ENCODE measurements at regions not wholly inside any gene's neighbourhood (a gene's known extent, or its start where the extent isn't known, plus 50 kb on each side); places are given as distances from the start of the nearest gene placed in this dataset.

- H3K4me3 ChIP-seq = peak overlapping the region; percentile 84
- no peaks in the 10 kb centered on the region for H3K36me3 ChIP-seq (ENCODE audit: insufficient read depth, low read length)
- no peaks in the 10 kb centered on the region for H3K9me3 ChIP-seq (ENCODE audit: low read depth, low read length)
- TF ChIP-seq POLR2AphosphoS5 (IDR thresholded peaks at IDR 0.05; ENCODE audit: borderline replicate concordance, low read depth, low read length) (no peak), EZH2 (IDR thresholded peaks at IDR 0.05) (peak; percentile 84)
- H3K27ac ChIP-seq = no peak overlapping the region
- DNase-seq (ENCODE audit: low read depth, low spot score) = no peak
- peak overlapping the region; percentile 65 for H3K9ac ChIP-seq (ENCODE audit: insufficient read length)
Observed at GRCh38 chr1:218164930-218165700, 120.0 kb upstream of the RRP15 start.

GRCh38 chr1:218165701-218166114 is 119.4 kb upstream of the RRP15 start:
- H3K4me3 ChIP-seq = peak overlapping the region; percentile 84
- peak overlapping the region; percentile 65 for H3K9ac ChIP-seq (ENCODE audit: insufficient read length)
- no peak overlapping the region for H3K27ac ChIP-seq
- H3K9me3 ChIP-seq (ENCODE audit: low read depth, low read length) = no peaks in the 10 kb centered on the region
- no peaks in the 10 kb centered on the region for H3K36me3 ChIP-seq (ENCODE audit: insufficient read depth, low read length)
- no peak for DNase-seq (ENCODE audit: low read depth, low spot score)
- TF ChIP-seq EZH2 (IDR thresholded peaks at IDR 0.05) (no peak), FOXP2 (optimal IDR thresholded peaks at IDR 0.05; ENCODE audit: control extremely low read depth, extremely low read length, insufficient read depth) (no peak), POLR2AphosphoS5 (IDR thresholded peaks at IDR 0.05; ENCODE audit: borderline replicate concordance, low read depth, low read length) (no peak)

GRCh38 chr1:218166268-218166945 is 118.7 kb upstream of the RRP15 start:
- TF ChIP-seq EZH2 (IDR thresholded peaks at IDR 0.05) = no peak
- no peak for TF ChIP-seq POLR2AphosphoS5 (IDR thresholded peaks at IDR 0.05; ENCODE audit: borderline replicate concordance, low read depth, low read length)
- no peak for TF ChIP-seq FOXP2 (optimal IDR thresholded peaks at IDR 0.05; ENCODE audit: control extremely low read depth, extremely low read length, insufficient read depth)
- Histone ChIP-seq H3K9me3 (ENCODE audit: low read depth, low read length) (no peaks in the 10 kb centered on the region), H3K9ac (ENCODE audit: insufficient read length) (no peak overlapping the region), H3K4me3 (peak overlapping the region; percentile 84), H3K36me3 (ENCODE audit: insufficient read depth, low read length) (no peaks in the 10 kb centered on the region), H3K27ac (no peak overlapping the region)
- DNase-seq (ENCODE audit: low read depth, low spot score) = no peak

GRCh38 chr1:218171302-218171893 is 113.7 kb upstream of the RRP15 start:
- H3K9ac ChIP-seq (ENCODE audit: insufficient read length) = no peak overlapping the region
- no peaks in the 10 kb centered on the region for H3K36me3 ChIP-seq (ENCODE audit: insufficient read depth, low read length)
- H3K9me3 ChIP-seq (ENCODE audit: low read depth, low read length) = no peaks in the 10 kb centered on the region
- DNase-seq (ENCODE audit: low read depth, low spot score) = peak; percentile 39
- no peak overlapping the region for H3K27ac ChIP-seq
- TF ChIP-seq POLR2AphosphoS5 (IDR thresholded peaks at IDR 0.05; ENCODE audit: borderline replicate concordance, low read depth, low read length) (no peak), FOXP2 (optimal IDR thresholded peaks at IDR 0.05; ENCODE audit: control extremely low read depth, extremely low read length, insufficient read depth) (no peak), EZH2 (IDR thresholded peaks at IDR 0.05) (no peak)
- 0 out of 2 replicates have a peak overlapping the region, but pooled peaks have one; percentile 41 for H3K4me3 ChIP-seq

GRCh38 chr1:218182455-218182854 is 102.6 kb upstream of the RRP15 start:
- no peak overlapping the region for H3K9ac ChIP-seq (ENCODE audit: insufficient read length)
- no peak overlapping the region for H3K27ac ChIP-seq
- no peak overlapping the region for H3K4me3 ChIP-seq
- no peaks in the 10 kb centered on the region for H3K36me3 ChIP-seq (ENCODE audit: insufficient read depth, low read length)
- no peaks in the 10 kb centered on the region for H3K9me3 ChIP-seq (ENCODE audit: low read depth, low read length)
- TF ChIP-seq EZH2 (IDR thresholded peaks at IDR 0.05) = no peak
- TF ChIP-seq FOXP2 (optimal IDR thresholded peaks at IDR 0.05; ENCODE audit: control extremely low read depth, extremely low read length, insufficient read depth) = no peak
- no peak for TF ChIP-seq POLR2AphosphoS5 (IDR thresholded peaks at IDR 0.05; ENCODE audit: borderline replicate concordance, low read depth, low read length)
- no peak for DNase-seq (ENCODE audit: low read depth, low spot score)

GRCh38 chr1:218200979-218201378 is 84.1 kb upstream of the RRP15 start:
- Histone ChIP-seq H3K9ac (ENCODE audit: insufficient read length) (no peak overlapping the region), H3K4me3 (no peak overlapping the region), H3K36me3 (ENCODE audit: insufficient read depth, low read length) (no peaks in the 10 kb centered on the region), H3K9me3 (ENCODE audit: low read depth, low read length) (no peaks in the 10 kb centered on the region), H3K27ac (no peak overlapping the region)
- TF ChIP-seq EZH2 (IDR thresholded peaks at IDR 0.05) (no peak), FOXP2 (optimal IDR thresholded peaks at IDR 0.05; ENCODE audit: control extremely low read depth, extremely low read length, insufficient read depth) (no peak), POLR2AphosphoS5 (IDR thresholded peaks at IDR 0.05; ENCODE audit: borderline replicate concordance, low read depth, low read length) (no peak)
- no peak for DNase-seq (ENCODE audit: low read depth, low spot score)

GRCh38 chr1:218201601-218202000 is 83.5 kb upstream of the RRP15 start:
- Histone ChIP-seq H3K4me3 (no peak overlapping the region), H3K36me3 (ENCODE audit: insufficient read depth, low read length) (no peaks in the 10 kb centered on the region), H3K27ac (no peak overlapping the region), H3K9me3 (ENCODE audit: low read depth, low read length) (no peaks in the 10 kb centered on the region), H3K9ac (ENCODE audit: insufficient read length) (no peak overlapping the region)
- TF ChIP-seq EZH2 (IDR thresholded peaks at IDR 0.05) = no peak
- TF ChIP-seq FOXP2 (optimal IDR thresholded peaks at IDR 0.05; ENCODE audit: control extremely low read depth, extremely low read length, insufficient read depth) = no peak
- no peak for TF ChIP-seq POLR2AphosphoS5 (IDR thresholded peaks at IDR 0.05; ENCODE audit: borderline replicate concordance, low read depth, low read length)
- DNase-seq (ENCODE audit: low read depth, low spot score) = no peak

GRCh38 chr1:218205721-218206120 is 79.4 kb upstream of the RRP15 start:
- TF ChIP-seq EZH2 (IDR thresholded peaks at IDR 0.05) (no peak), POLR2AphosphoS5 (IDR thresholded peaks at IDR 0.05; ENCODE audit: borderline replicate concordance, low read depth, low read length) (no peak), FOXP2 (optimal IDR thresholded peaks at IDR 0.05; ENCODE audit: control extremely low read depth, extremely low read length, insufficient read depth) (no peak)
- no peak overlapping the region for H3K27ac ChIP-seq
- H3K9me3 ChIP-seq (ENCODE audit: low read depth, low read length) = no peaks in the 10 kb centered on the region
- DNase-seq (ENCODE audit: low read depth, low spot score) = no peak
- no peaks in the 10 kb centered on the region for H3K36me3 ChIP-seq (ENCODE audit: insufficient read depth, low read length)
- H3K9ac ChIP-seq (ENCODE audit: insufficient read length) = no peak overlapping the region
- no peak overlapping the region for H3K4me3 ChIP-seq

All from SK-N-MC (cell line).